HG03039 (cell line): ENCODE measurements at regions not wholly inside any gene's neighbourhood (a gene's known extent, or its start where the extent isn't known, plus 50 kb on each side); places are given as distances from the start of the nearest gene placed in this dataset.
"Not testable (repeated sequence)": the region's sequence is repeated elsewhere in the genome, so short reads cannot be mapped to it uniquely, and the experiment has no call there.

Source experiments
- ATAC-seq: cut with Tn5 transposase; IDR thresholded peaks from one replicate; pipeline ENCODE4 v1.9.1; 2021; ENCODE audit warnings: mild to moderate bottlenecking, moderate library complexity; ENCODE audit not compliant: unreplicated experiment

DNA sequence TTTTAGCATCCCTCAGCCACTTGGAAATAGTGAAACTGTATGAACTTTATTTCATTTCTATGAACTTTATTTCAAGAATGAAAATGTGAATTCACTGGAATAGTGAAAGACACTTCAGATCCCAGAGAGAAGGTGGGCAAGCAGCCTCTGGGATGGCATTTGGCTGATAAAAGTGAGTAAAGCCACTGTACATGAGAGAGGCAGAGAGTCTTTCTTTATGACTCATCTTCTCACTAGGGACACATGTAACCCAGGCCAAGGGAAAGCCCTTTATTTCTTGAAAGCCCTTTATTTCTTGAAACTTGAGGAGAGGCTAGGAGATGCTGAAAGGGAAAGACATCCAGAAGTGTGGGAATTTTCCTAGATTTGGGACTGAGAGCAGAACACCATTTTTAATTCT, 148.9 kb upstream of the SMIM30 start:
- ATAC-seq: peak; percentile 85

DNA sequence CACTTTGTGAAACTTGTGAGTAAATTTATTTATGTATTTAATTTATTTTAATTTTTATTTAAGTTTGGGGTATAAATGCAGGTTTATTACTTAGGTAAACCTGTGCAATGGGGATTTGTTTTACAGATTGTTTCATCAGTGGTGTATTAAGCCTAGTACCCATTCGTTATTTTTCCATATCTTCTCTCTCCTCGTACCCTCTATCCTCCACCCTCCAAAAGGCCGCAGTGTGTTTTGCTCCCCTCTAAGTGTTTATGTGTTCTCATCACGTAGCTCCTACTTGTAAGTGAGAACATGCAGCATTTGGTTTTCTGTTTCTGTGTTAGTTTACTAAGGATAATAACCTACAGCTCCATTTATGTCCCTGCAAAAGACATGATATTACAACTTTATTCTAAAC, 145.4 kb upstream of the SMIM30 start:
- ATAC-seq: no peak

DNA sequence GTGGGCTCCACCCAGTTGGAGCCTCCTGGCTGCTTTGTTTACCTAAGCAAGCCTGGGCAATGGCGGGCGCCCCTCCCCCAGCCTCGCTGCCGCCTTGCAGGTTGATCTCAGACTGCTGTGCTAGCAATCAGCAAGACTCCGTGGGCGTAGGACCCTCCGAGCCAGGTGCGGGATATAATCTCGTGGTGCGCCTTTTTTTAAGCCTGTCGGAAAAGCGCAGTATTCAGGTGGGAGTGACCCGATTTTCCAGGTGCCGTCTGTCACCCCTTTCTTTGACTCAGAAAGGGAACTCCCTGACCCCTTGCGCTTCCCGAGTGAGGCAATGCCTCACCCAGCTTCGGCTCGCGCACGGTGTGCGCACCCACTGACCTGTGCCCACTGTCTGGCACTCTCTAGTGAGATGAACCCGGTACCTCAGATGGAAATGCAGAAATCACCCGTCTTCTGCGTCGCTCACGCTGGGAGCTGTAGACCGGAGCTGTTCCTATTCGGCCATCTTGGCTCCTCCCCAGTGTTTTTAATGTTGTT, 144.9 kb upstream of the SMIM30 start:
- ATAC-seq: not testable (repeated sequence)

DNA sequence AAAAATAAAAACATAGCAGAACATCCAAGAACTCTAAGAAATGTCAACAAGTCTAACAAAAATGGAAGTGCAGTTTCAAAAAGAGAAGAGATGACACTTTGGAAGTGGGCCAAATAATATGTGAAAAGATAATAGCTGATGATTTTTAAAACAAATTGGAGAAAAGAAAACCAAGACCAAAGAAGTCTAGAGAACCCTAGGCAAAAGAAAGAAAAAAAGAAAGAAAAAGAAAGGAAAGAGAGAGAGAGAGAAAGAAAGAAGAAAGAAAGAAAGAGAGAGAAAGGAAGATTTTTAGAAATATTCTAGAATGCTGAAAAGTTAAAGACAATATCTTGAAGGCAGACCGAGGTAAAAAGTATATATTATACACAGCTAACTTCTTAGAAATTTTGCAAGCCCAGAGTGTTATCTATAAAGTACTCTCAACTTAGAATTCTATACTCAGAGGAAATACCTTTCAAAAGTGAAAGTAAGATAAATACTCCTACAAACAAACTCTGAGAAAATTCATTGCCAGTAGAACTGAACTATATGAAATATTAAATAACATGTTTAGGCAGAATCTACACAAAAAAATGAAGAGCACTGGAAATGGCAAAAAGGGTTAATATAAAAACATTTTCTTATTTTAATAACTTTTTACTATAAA, 138.7 kb upstream of the SMIM30 start:
- ATAC-seq: no peak

DNA sequence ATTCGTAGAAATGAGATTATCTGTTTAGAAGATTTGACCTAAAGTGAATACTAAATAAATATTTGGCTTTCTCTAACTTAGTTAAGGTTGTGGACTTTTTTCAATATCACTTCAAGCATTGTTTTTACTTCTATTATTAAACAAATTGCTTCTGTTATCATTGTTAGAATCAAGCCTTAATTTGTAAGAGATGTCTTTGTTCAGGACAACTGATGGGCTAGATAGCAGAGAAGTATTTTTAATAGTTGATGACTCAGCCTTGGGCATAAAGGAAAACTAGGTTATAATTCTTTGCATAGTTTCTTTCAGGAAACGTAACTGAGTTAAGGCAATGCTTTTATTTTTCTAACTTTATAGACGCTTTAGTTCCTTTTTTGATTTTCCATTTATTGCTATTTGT, 128.8 kb upstream of the SMIM30 start:
- no peak for ATAC-seq

DNA sequence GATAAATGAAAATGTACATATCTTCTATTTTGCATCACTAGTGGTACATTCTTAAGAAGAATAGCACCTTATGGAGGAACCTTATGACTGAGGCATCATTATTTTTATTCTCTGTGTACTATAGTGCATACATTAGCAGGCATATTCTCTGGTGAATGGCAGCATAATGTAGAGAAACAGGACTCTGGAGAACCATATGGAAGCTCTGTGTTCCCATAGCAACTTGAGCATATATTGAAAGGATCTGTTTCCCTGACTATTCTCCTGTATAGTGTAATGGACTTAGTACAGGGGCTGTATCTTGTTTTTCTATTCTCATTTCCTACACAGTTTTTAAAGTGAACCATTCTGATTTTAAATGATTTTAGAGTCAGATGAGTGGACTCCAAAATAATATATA, 128.4 kb upstream of the SMIM30 start:
- ATAC-seq: no peak

DNA sequence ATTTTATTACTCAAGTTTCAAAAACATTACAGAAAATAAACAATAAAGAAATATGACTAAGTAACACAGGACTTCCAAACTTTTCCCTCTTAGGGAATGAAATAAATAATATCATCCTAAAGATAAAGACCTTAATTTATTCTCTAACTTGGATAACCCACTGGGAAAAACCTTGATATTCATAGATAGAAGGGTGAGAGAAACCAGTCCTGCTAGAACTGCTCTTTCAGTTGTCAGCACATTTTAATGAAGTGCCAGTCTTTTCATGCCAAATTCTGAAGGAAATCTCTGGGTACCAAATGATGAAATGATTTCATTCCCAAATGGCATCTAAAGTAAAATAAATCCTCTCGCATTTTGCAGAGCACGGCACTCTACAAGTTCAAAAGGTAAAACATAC, 114.5 kb upstream of the SMIM30 start:
- no peak for ATAC-seq

DNA sequence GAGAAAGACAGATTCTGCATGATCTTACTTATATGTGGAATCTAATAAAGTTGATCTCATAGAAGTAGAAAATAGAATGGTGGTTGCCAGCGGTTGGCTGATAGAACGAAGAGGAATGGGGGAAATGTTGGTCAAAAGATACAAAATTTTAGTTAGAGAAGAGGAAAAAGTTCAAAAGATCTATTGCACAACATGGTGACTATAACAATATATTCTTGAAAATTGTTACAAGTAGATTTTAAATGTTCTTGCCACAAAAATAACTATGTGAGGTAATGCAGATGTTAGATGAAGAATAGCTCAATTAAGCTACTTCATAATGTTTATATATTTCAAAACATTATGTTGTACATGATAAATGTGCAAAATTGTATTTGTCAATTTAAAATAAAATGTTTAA, 112.3 kb upstream of the SMIM30 start:
- ATAC-seq: no peak

DNA sequence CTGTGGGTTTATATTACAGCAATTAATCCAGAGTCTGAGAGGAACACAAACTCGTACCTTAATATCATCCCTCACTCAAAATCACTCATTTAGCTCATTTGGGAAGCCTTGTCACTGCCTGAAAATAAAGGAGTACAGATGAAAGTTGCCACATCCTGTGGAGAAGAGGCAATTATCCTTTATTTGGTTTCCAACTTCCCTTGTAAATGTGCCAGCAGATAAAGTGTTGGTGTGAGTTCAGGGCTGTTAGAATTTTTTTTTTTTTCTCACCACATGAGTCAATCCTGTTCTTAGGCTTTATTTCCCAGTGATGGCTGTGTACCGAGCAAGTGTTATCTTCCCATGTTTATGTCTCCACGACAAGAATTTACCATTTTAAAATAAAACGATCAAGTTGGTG, 99.0 kb upstream of the SMIM30 start:
- ATAC-seq: no peak

DNA sequence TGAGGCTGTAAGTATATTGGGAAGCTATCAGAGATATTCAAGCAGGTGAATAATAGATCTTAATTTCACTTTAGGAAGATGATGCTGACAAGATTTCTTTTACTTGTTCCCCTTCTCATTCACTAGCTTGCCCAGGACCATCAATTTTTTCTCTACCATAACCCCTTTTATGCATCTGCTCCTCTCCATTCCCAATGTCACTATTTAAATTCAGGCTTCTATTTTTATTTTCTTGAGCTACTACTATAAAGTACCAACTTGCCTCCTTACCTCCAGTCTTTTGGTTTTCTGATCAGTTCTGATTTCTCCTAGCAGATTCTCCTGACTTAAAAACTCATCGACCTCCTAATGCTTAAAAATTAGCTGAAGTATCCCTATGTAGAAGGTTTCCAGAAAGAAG, 97.7 kb upstream of the SMIM30 start:
- no peak for ATAC-seq

DNA sequence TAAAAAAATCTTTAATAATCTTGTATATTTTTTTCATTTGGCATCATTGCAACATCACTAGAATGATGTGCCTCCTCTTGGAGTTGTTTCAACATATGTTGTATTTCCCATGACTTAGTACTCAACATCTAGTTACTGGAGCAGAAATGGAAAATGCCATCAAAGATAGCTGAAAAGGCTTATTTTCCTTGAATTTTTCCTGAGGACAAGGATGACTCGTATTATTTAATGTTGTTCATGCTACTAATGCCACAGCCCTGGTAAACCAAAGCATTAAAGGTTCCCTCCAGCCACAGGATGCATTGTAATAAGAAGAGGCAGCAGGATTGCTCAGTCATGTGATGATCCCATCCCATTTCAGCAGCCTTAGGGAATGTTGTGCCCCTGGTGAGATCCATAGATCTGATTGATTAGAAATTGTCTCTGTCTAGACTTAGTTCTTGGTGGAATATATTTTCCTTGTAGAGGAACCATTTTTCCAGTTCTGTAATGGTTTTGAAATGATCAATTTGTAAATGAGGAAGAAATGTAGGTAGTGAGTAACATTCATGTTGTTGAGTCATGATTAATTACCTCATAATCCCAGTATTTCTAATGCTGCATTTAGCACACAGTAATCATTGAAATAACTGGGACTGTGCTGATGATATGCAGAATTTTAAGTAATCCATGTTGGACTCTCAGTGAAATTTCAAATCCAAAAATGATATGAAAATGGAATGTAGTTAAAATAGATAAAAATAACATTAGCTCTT, 91.3 kb upstream of the SMIM30 start:
- ATAC-seq: no peak

DNA sequence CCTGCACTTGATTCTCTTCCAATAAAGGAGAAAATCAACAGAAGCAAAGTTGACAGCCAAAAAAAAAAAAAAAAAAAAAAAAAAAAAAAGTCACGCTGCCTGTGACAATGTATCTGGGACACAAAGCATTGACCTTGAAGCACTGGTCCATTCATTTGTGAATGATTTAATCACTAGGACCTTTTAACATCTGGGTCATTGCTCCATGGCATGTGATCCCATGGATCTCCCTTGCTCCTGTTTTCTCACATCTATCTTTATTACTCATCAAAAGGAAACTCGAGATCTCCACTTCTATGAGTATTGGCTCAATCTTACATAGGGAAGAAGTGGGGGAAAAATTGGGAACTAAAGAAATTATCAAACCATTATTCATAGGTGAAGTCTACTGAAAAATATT, 89.6 kb upstream of the SMIM30 start:
- no peak for ATAC-seq

DNA sequence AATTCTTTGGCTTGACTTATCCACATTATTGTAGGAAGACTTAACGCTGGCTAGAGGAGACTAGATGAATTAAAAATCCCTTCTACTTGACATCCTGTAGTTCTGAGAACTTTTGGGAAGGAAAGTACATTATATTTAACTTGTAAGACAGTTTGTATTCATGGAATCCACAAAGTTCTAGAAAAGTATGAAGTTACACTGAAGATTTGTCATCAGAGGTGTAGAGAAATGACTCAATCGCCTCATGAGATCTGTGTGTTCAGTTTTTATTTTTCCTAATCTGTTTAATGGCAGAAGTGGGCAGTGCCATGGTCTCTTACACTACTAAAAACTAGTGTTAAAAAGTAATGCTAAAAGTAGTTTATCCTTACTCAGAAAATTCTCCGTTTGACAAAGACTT, 89.1 kb upstream of the SMIM30 start:
- no peak for ATAC-seq

DNA sequence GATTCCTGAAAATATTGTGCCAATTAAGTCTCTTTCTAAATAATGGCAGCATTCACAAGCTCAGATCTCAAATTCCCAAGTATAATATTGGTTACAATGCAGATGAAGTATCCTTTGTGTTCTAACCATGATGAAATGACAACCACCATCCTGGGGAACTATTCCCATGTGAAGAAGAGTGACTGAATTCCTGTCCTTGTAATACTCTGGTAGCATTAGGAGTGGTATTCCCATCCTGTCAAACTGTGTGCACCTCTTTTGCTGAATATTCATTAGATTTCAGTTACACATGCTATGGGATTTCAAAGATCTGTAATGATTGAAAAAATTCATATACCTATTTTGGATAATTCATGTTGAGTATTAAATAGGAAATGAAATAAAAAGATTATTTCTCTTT, 86.1 kb upstream of the SMIM30 start:
- no peak for ATAC-seq

DNA sequence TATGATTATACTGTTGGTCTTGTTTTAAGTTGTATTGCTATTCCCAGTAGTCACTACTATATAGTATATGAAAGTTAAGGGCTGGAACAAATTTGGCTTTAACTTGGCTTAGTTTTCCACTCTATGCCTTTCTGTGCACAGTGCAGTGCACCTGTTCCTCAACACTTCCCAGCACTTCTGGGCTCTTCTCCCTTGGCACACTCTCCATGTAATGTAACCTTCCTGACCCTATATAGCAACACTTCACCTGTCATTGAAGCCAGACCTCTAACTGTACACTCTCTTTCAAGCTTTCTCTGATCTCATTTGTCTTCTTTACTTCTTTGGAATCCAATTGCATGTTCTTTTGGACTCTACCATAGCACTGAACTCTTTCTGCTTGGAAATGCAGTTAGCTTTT, 83.9 kb upstream of the SMIM30 start:
- no peak for ATAC-seq

DNA sequence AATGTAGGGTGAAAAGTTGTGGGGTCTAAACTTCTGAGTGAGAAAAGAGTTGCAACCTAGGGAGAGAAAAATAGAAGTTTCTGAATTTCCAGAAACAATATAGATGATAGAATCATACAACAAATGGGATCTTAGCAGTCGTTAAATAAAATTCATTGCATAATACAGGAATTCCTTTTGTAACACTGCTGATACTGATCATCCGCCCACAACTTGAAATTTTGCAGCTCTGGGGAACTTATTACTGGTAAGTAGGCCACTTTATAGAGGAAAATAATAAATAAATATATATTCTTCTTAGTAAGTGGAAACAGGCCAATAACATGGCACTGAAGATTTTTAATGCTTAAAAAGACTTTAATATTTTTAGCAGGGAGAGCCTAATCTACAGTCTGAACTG, 81.9 kb upstream of the SMIM30 start:
- ATAC-seq: no peak

DNA sequence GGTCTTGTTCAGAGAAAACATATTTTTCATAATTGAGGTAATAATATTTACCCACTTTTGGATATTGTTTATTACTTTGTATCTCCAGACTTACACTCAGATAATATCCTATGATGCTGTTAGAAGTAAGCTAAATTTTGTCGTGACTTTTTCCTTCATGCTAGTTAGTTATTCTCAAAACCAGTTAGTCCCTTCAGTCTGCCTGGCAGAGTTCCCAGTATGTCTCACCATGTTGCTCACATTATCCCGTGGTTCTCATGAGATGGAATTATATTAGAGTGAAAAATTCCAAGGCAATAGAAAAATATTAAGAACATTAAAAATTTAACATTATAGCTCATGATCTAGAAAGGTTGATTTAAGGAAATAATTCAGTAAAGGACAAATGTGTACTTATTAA, 81.5 kb upstream of the SMIM30 start:
- no peak for ATAC-seq

DNA sequence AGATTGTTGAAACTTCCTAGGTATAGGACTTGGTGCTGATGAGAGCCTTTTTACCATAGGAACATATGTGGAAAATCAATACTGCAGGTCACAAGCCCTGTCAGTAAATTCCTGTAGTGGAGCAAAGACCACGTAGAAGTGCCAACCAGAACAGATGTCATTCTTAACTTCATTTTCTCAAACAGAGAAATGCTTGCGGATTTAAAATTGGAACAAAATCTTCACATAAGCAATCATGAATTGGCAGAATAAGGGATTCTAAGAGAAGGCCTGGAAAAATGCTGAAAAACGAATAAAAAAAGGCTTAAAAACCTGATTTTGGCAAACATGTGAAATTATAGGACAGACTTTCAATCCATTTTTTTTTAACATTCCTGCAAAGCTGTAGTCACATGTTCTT, 80.8 kb upstream of the SMIM30 start:
- no peak for ATAC-seq

DNA sequence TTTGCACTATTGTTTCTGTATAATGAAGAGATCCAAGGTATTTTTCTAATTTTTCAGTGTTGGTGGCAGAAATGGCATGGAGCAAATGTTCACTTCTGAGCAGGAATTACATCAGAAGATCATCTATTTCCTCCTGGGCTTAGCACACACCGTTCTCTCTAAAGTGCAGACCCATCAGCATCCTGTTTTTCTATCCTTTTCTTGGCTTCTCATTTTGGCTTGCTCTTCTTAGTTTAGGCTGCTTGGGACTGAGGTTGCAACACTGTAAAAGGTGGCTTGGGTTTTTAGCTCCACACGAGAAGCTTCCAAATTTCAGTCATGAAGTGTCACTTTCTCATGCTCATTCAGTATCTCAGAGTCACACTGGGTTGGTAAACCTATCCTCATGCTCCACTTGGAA, 79.9 kb upstream of the SMIM30 start:
- ATAC-seq: no peak

DNA sequence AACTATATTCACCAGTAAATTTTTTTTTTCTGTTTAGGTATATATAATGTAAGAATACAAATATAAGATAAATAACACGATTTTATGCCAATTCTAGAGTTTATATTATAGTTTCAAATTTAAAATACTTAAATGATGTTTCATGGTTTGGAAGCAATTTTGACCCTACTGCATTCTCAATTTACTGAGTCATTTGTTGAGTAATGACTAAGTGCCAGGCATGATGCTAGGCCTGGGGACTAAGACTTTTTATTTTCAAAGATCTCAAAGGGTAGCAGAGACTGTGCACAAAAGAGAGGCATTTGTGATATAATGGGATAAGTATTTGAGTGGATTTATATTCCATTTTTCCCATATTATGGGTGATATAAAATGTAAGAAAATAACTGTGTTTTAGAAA, 78.9 kb upstream of the SMIM30 start:
- ATAC-seq: no peak

DNA sequence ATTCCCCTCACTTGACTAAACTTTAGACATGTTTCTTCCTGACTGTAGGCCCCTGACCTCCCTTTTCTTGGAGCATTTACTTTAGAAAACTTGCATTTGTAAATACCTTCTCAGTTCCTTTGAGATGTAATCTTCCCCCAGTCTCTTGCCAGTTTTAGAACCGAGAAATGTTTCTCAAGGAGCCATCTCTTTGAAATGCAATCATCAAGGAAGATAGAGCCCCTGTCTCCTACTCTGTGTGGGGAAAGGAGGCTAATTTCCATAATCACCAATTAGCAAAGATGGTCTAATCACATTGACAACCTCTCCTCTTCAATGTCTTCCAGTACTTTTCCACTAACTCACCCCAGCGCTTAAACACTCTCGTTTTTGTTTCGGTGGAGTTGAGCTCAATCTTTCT, 70.0 kb upstream of the SMIM30 start:
- no peak for ATAC-seq

DNA sequence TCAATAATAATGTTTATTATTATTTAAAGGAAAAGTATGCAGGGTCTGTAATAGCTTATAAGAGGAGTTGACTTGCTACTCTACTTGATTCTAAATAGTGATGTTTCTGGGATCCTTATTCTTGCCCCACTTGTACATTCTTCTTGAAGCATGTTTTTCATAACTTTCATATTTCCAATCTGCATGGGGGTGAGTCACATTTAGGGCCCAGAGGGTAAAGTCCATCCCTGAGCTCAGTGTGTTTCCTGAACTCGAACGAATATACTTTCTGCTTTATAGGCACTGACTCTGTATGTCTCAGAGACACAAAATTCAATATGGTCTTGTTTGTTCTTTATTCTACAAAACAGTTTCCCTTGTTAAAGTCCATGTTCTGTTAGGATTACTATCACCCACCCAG, 61.0 kb upstream of the SMIM30 start:
- no peak for ATAC-seq

DNA sequence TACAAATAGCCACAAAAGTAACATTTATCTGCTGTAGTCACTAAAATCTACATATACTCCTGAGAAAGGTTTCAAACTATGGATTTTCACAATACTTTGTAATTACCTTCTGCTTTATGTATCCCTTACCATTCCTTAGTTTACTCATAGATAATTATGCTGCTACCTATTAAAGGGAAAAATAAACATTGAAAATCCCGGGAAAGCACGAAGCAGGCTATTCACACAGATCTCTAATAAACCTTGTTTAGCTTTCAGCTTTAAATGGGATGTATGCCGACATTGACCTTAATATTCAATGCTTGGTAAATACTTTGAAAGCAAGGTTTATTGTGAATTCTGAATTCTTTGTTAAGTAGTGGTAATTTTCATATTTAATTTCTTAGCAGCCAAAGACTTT, 58.5 kb upstream of the SMIM30 start:
- no peak for ATAC-seq
